GM23248 (cell line): ENCODE measurements at regions not wholly inside any gene's neighbourhood (a gene's known extent, or its start where the extent isn't known, plus 50 kb on each side); places are given as distances from the start of the nearest gene placed in this dataset.

ENCODE experiments used
- EZH2 ChIP-seq: fragments of 200-600 bp; sonication (generic); IDR thresholded peaks from 2 replicates; pipeline ENCODE4 v1.6.1; 2018; ENCODE audit warnings: antibody characterized with exemption, mild to moderate bottlenecking; ENCODE audit not compliant: insufficient read depth, poor library complexity, severe bottlenecking
- EZH2phosphoT487 ChIP-seq: fragments of 200-600 bp; sonication (generic); IDR thresholded peaks from 2 replicates; pipeline ENCODE4 v1.6.1; 2018; ENCODE audit warnings: antibody characterized with exemption, moderate library complexity, mild to moderate bottlenecking, low read depth; ENCODE audit not compliant: insufficient read depth

DNA sequence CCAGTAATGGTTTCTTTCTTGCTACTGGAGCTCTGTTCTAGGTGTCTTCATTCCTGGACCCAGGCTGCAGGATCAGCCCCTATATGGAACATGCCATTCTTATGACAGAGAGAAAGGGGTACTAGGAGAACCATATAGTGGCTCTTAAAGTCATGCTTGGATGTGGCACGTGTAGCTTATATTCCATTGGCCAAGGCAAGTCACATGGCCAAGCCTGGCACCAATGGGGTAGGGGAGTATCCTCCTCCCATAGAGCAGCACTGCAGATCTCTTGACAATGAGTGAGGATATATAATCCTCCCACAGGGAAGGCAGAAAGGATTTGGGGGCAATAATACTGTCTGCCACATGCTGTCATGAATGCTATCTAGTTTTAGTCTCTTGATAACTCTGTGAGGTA, 193.3 kb downstream of the PALM2AKAP2 start:
- TF ChIP-seq EZH2 (no peak), EZH2phosphoT487 (no peak)
